B cell (primary cell): ENCODE measurements at regions not wholly inside any gene's neighbourhood (a gene's known extent, or its start where the extent isn't known, plus 50 kb on each side); places are given as distances from the start of the nearest gene placed in this dataset.

Experiments used
- CTCF ChIP-seq: fragments of 200-600 bp; IDR thresholded peaks from one replicate; pipeline ENCODE4 v1.8.0; 2022; ENCODE audit warnings: antibody characterized with exemption, mild to moderate bottlenecking
- EZH2 ChIP-seq: IDR thresholded peaks from 2 replicates; pipeline ENCODE4 v1.6.1; 2012; ENCODE audit warnings: borderline replicate concordance, low read depth, mild to moderate bottlenecking, moderate library complexity, low read length; ENCODE audit not compliant: insufficient read depth, poor library complexity, severe bottlenecking

GRCh38 chr6:6901945-6902344, 205.8 kb upstream of the RREB1 start:
- TF ChIP-seq CTCF (no peak), EZH2 (no peak)
